Endothelial cell of umbilical vein (primary cell): ENCODE measurements at regions not wholly inside any gene's neighbourhood (a gene's known extent, or its start where the extent isn't known, plus 50 kb on each side); places are given as distances from the start of the nearest gene placed in this dataset.

ENCODE experiments used
- BruUV-seq: library from RNA; stranded (reverse); fragments of 400-500 nt; replicated peaks from 2 replicates; lab custom pipeline; 2021; lab: Mats Ljungman, UMichigan
- CTCF ChIA-PET: fragments of 300-600, 350-600 bp; sonication (Branson Sonifier 250); formaldehyde crosslinking; loops from one replicate; lab custom pipeline; 2021; ENCODE audit warnings: antibody characterized with exemption, inconsistent platforms; lab: Charles Lee
- POLR2A ChIA-PET: fragments of 300-600, 350-600 bp; sonication (Branson Sonifier 250); formaldehyde crosslinking; loops from one replicate; lab custom pipeline; 2021; ENCODE audit warnings: antibody characterized with exemption, inconsistent platforms; lab: Charles Lee
- DNase-seq: peaks from one replicate; pipeline ENCODE4 v3.0.0-alpha.2; 2011; ENCODE audit warnings: low read depth, low spot score
- FAIRE-seq: peaks from 2 replicates; lab custom pipeline; 2011; peaks lifted over from hg19 to GRCh38; lab: Jason Lieb, UNC
- H2AFZ ChIP-seq: 2 replicates; pipeline ENCODE4 v1.6.0; 2012; ENCODE audit warnings: low read depth, low read length, control low read depth, inconsistent platforms
- H3K27ac ChIP-seq: 2 replicates; pipeline ENCODE4 v1.5.1; 2011; ENCODE audit warnings: low read depth, mild to moderate bottlenecking, control low read depth, low read length, moderate library complexity; ENCODE audit not compliant: insufficient read depth
- H3K27me3 ChIP-seq, 2 experiments: 2 replicates each; pipeline versions ENCODE4 v1.6.0 to v1.6.1; 2011; ENCODE audit warnings: low read length in 2 of 2, mixed read lengths in 1 of 2; ENCODE audit not compliant: control insufficient read depth in 2 of 2, insufficient read depth in 2 of 2
- H3K36me3 ChIP-seq, 2 experiments: 2 replicates in 1 of 2; 3 replicates in 1 of 2; pipeline ENCODE4 v1.5.1; 2011; ENCODE audit warnings: low read length in 2 of 2, mild to moderate bottlenecking in 1 of 2, moderate library complexity in 1 of 2; ENCODE audit not compliant: control insufficient read depth in 2 of 2, insufficient read depth in 2 of 2; ENCODE audit errors: extremely low read depth in 1 of 2
- H3K4me1 ChIP-seq: 3 replicates; pipeline ENCODE4 v1.5.1; 2011; ENCODE audit warnings: mild to moderate bottlenecking, low read length; ENCODE audit not compliant: control insufficient read depth, insufficient read depth; ENCODE audit errors: extremely low read depth
- H3K4me2 ChIP-seq: 2 replicates; pipeline ENCODE4 v1.6.1; 2011; ENCODE audit warnings: low read length, control low read depth, mixed read lengths; ENCODE audit not compliant: insufficient read depth
- H3K4me3 ChIP-seq, 3 experiments: fragments of 200-600 bp in 1 of 3; sonication (generic), shearing (Covaris generic) in 1 of 3; replicated peaks in 1 of 3; 2 replicates each; pipeline ENCODE4 v1.5.1; 2011 to 2016; ENCODE audit warnings: control low read depth in 3 of 3, low read length in 3 of 3, mild to moderate bottlenecking in 2 of 3, inconsistent platforms in 1 of 3, low read depth in 1 of 3, moderate library complexity in 1 of 3; ENCODE audit not compliant: insufficient read depth in 1 of 3
- H3K79me2 ChIP-seq: 2 replicates; pipeline ENCODE4 v1.6.0; 2012; ENCODE audit warnings: low read length, inconsistent platforms; ENCODE audit not compliant: control insufficient read depth, insufficient read depth
- H3K9ac ChIP-seq: replicated peaks from 2 replicates; pipeline ENCODE3; 2011; ENCODE audit warnings: low read length, control low read depth; ENCODE audit not compliant: insufficient read depth; ENCODE audit errors: extremely low read depth
- H3K9me1 ChIP-seq: replicated peaks from 3 replicates; pipeline ENCODE4 v1.6.0; 2011; ENCODE audit warnings: mild to moderate bottlenecking, low read length; ENCODE audit not compliant: control insufficient read depth, insufficient read depth; ENCODE audit errors: extremely low read depth
- H3K9me3 ChIP-seq: replicated peaks from 2 replicates; pipeline ENCODE4 v1.5.1; 2012; ENCODE audit warnings: low read length, inconsistent platforms; ENCODE audit not compliant: control insufficient read depth, insufficient read depth
- H4K20me1 ChIP-seq: replicated peaks from 2 replicates; pipeline ENCODE3; 2011; ENCODE audit warnings: mild to moderate bottlenecking, low read length; ENCODE audit not compliant: control insufficient read depth, insufficient read depth; ENCODE audit errors: extremely low read depth
- CTCF ChIP-seq, 2 donors: IDR thresholded peaks; 1 replicate in 1 of 2; 2 replicates in 1 of 2; pipeline ENCODE4 v1.5.1; 2011; ENCODE audit warnings: low read length in 2 of 2, mild to moderate bottlenecking in 2 of 2, moderate library complexity in 2 of 2, control low read depth in 1 of 2, inconsistent platforms in 1 of 2, low read depth in 1 of 2; ENCODE audit not compliant: insufficient read depth in 1 of 2; ENCODE audit errors: extremely low read depth in 1 of 2
- EZH2 ChIP-seq: IDR thresholded peaks from 2 replicates; pipeline ENCODE4 v1.6.1; 2012; ENCODE audit warnings: borderline replicate concordance, low read depth, mild to moderate bottlenecking, moderate library complexity, low read length, inconsistent platforms; ENCODE audit not compliant: severe bottlenecking
- FOS ChIP-seq: IDR thresholded peaks from 2 replicates; pipeline ENCODE4 v1.6.1; 2011; ENCODE audit warnings: mild to moderate bottlenecking, low read length, moderate library complexity, borderline replicate concordance; ENCODE audit not compliant: insufficient read depth
- GATA2 ChIP-seq: IDR thresholded peaks from 2 replicates; pipeline ENCODE4 v1.7.0; 2011; ENCODE audit warnings: low read depth, mild to moderate bottlenecking, moderate library complexity, mixed read lengths, low read length; ENCODE audit not compliant: insufficient read length, insufficient read depth
- JUN ChIP-seq: IDR thresholded peaks from 2 replicates; pipeline ENCODE4 v1.6.1; 2011; ENCODE audit warnings: borderline replicate concordance, low read depth; ENCODE audit not compliant: insufficient read length, insufficient read depth
- MYC ChIP-seq: IDR thresholded peaks from one replicate; pipeline ENCODE4 v1.6.1; 2011; ENCODE audit warnings: mild to moderate bottlenecking, low read depth, low read length
- POLR2AphosphoS5 ChIP-seq: IDR thresholded peaks from 2 replicates; pipeline ENCODE4 v1.6.1; 2012; ENCODE audit warnings: low read depth, mild to moderate bottlenecking, control low read depth, low read length, moderate library complexity; ENCODE audit not compliant: insufficient read depth
- dilution Hi-C: fragments of 300-500 bp; cut with MboI; formaldehyde crosslinking; loops from one replicate; pipeline ENCODE4 v1.15.0; 2019; ENCODE audit warnings: low sequenced_read_pairs; ENCODE audit not compliant: extremely low pct_ligation_motif_present
- intact Hi-C: fragments of 100-400 bp; cut with micrococcal nuclease; formaldehyde crosslinking; loops from one replicate; pipeline ENCODE4 v1.10.0; 2022
- TF ChIP-seq, protein P1 (sequence below): IDR thresholded peaks from 2 replicates; pipeline ENCODE4 v1.6.1; 2011; ENCODE audit not compliant: insufficient read depth, insufficient read length

GRCh38 chr11:116275635-116276034 is 497.2 kb downstream of the BUD13 start:
- TF ChIP-seq POLR2AphosphoS5 (no peak), CTCF (IDR thresholded peaks at IDR 0.05; ENCODE audit: extremely low read depth in 1 of 2, insufficient read depth in 1 of 2, low read depth in 1 of 2, low read length in 2 of 2) (no peak), EZH2 (no peak), JUN (no peak), FOS (peak; percentile 20), GATA2 (no peak), MYC (no peak)
- TF ChIP-seq, protein P1, sequence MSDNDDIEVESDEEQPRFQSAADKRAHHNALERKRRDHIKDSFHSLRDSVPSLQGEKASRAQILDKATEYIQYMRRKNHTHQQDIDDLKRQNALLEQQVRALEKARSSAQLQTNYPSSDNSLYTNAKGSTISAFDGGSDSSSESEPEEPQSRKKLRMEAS: no peak
- Histone ChIP-seq H3K9me1 (no peaks in the 10 kb centered on the region), H3K36me3 (no peaks in the 10 kb centered on the region), H3K9me3 (no peaks in the 10 kb centered on the region), H3K4me2 (no peak overlapping the region), H3K79me2 (no peaks in the 10 kb centered on the region), H3K27me3 (peaks cover 0 to 3% of the 10 kb centered on the region in 2 experiments), H2AFZ (no peak overlapping the region), H3K4me3 (no peak overlapping the region), H4K20me1 (no peaks in the 10 kb centered on the region), H3K27ac (no peak overlapping the region), H3K9ac (no peak overlapping the region), H3K4me1 (no peaks in the 10 kb centered on the region)
- intact Hi-C loops (loop anchor here (1.0 to 10.0 kb wide), 6 partner anchors 58 to 1501 kb away; no protein-coding TSS in a partner anchor), dilution Hi-C loops (no loop called here)
- no TSS peak for BruUV-seq
- POLR2A ChIA-PET: no interaction called here
- CTCF ChIA-PET: no interaction called here
- DNase-seq (no peak), FAIRE-seq (no peak)
